ENCODE measurements at regions not wholly inside any gene's neighbourhood (a gene's known extent, or its start where the extent isn't known, plus 50 kb on each side); places are given as distances from the start of the nearest gene placed in this dataset.

GRCh38 chr4:8796096-8796495, 75.5 kb downstream of the HMX1 start:
- TF ChIP-seq CTCF (IDR thresholded peaks at IDR 0.05; ENCODE audit: unreplicated experiment): no peak
- no peak overlapping the region for H3K27ac Mint-ChIP-seq (ENCODE audit: low read depth, unreplicated experiment)
- ChIA-PET CTCF (no interaction called here), POLR2A (interaction anchor here (1.7 kb wide), 1 partner anchor 22 kb away, joined by 5 read pairs; no protein-coding TSS in a partner anchor)
- H3K36me3 Mint-ChIP-seq (ENCODE audit: insufficient read depth, unreplicated experiment): no peaks in the 10 kb centered on the region
- H3K4me1 Mint-ChIP-seq (ENCODE audit: insufficient read depth, unreplicated experiment): no peaks in the 10 kb centered on the region
- BruUV-seq (replicated peaks): no TSS peak
- H3K27me3 Mint-ChIP-seq (ENCODE audit: insufficient read depth, unreplicated experiment): no peaks in the 10 kb centered on the region
- no peak overlapping the region for H3K4me3 Mint-ChIP-seq (ENCODE audit: unreplicated experiment)
- intact Hi-C loops (cut with micrococcal nuclease): no loop called here
- no peaks in the 10 kb centered on the region for H3K9me3 Mint-ChIP-seq (ENCODE audit: unreplicated experiment)
- DNase-seq (ENCODE audit: unreplicated experiment): no peak

- Mint-ChIP-seq H3K9me3 (ENCODE audit: unreplicated experiment) (no peaks in the 10 kb centered on the region), H3K36me3 (ENCODE audit: insufficient read depth, unreplicated experiment) (no peaks in the 10 kb centered on the region), H3K27ac (ENCODE audit: low read depth, unreplicated experiment) (no peak overlapping the region), H3K4me1 (ENCODE audit: insufficient read depth, unreplicated experiment) (no peaks in the 10 kb centered on the region), H3K27me3 (ENCODE audit: insufficient read depth, unreplicated experiment) (no peaks in the 10 kb centered on the region), H3K4me3 (ENCODE audit: unreplicated experiment) (no peak overlapping the region)
- no peak for DNase-seq (ENCODE audit: unreplicated experiment)
- POLR2A ChIA-PET: no interaction called here
- no TSS peak for BruUV-seq (replicated peaks)
- no peak for TF ChIP-seq CTCF (IDR thresholded peaks at IDR 0.05; ENCODE audit: unreplicated experiment)
- intact Hi-C loops (cut with micrococcal nuclease): no loop called here
- CTCF ChIA-PET: interaction anchor here (0.5 kb wide), 1 partner anchor 202 kb away, joined by 3 read pairs; no protein-coding TSS in a partner anchor
These were observed 76.5 kb downstream of the HMX1 start for GRCh38 chr4:8795140-8795539.

- Mint-ChIP-seq H3K36me3 (ENCODE audit: insufficient read depth, unreplicated experiment) (no peaks in the 10 kb centered on the region), H3K4me3 (ENCODE audit: unreplicated experiment) (no peak overlapping the region), H3K27ac (ENCODE audit: low read depth, unreplicated experiment) (no peak overlapping the region), H3K27me3 (ENCODE audit: insufficient read depth, unreplicated experiment) (no peaks in the 10 kb centered on the region), H3K9me3 (ENCODE audit: unreplicated experiment) (no peaks in the 10 kb centered on the region), H3K4me1 (ENCODE audit: insufficient read depth, unreplicated experiment) (no peaks in the 10 kb centered on the region)
- ChIA-PET CTCF (no interaction called here), POLR2A (no interaction called here)
- BruUV-seq (replicated peaks): no TSS peak
- DNase-seq (ENCODE audit: unreplicated experiment): no peak
- no peak for TF ChIP-seq CTCF (IDR thresholded peaks at IDR 0.05; ENCODE audit: unreplicated experiment)
- intact Hi-C loops (cut with micrococcal nuclease): no loop called here
These were observed 77.1 kb downstream of the HMX1 start for GRCh38 chr4:8794491-8794890.

GRCh38 chr4:8793571-8794160, 78.0 kb downstream of the HMX1 start:
- Mint-ChIP-seq H3K27ac (ENCODE audit: low read depth, unreplicated experiment) (no peak overlapping the region), H3K9me3 (ENCODE audit: unreplicated experiment) (no peaks in the 10 kb centered on the region), H3K27me3 (ENCODE audit: insufficient read depth, unreplicated experiment) (no peaks in the 10 kb centered on the region), H3K36me3 (ENCODE audit: insufficient read depth, unreplicated experiment) (no peaks in the 10 kb centered on the region), H3K4me1 (ENCODE audit: insufficient read depth, unreplicated experiment) (no peaks in the 10 kb centered on the region), H3K4me3 (ENCODE audit: unreplicated experiment) (no peak overlapping the region)
- no peak for DNase-seq (ENCODE audit: unreplicated experiment)
- intact Hi-C loops (cut with micrococcal nuclease): no loop called here
- ChIA-PET POLR2A (no interaction called here), CTCF (no interaction called here)
- no peak for TF ChIP-seq CTCF (IDR thresholded peaks at IDR 0.05; ENCODE audit: unreplicated experiment)
- BruUV-seq (replicated peaks): no TSS peak

All from MCF 10A (cell line).